Liver (tissue), 7 donors: ENCODE measurements at regions not wholly inside any gene's neighbourhood (a gene's known extent, or its start where the extent isn't known, plus 50 kb on each side); places are given as distances from the start of the nearest gene placed in this dataset.

Experiments used
- DNase-seq: peaks from one replicate; pipeline ENCODE4 v3.0.0-alpha.2; 2017; ENCODE audit warnings: low spot score
- H3K27ac ChIP-seq, 2 donors: one replicate each; pipeline ENCODE4 v1.7.0; 2013; ENCODE audit warnings: inconsistent platforms in 2 of 2, low read length in 2 of 2, control low read depth in 1 of 2, low read depth in 1 of 2, mild to moderate bottlenecking in 1 of 2
- H3K27me3 ChIP-seq, 4 donors: one replicate each; pipeline versions ENCODE4 v1.6.1 to v1.7.0; 2013; ENCODE audit warnings: low read length in 3 of 4, inconsistent platforms in 1 of 4, mild to moderate bottlenecking in 1 of 4, moderate library complexity in 1 of 4; ENCODE audit not compliant: control insufficient read depth in 4 of 4, insufficient read depth in 4 of 4
- H3K36me3 ChIP-seq, 4 donors: one replicate each; pipeline versions ENCODE4 v1.6.1 to v1.7.0; 2013; ENCODE audit warnings: low read length in 3 of 4, mild to moderate bottlenecking in 3 of 4, low read depth in 1 of 4, moderate library complexity in 1 of 4; ENCODE audit not compliant: control insufficient read depth in 4 of 4, insufficient read depth in 3 of 4
- H3K4me1 ChIP-seq, 4 donors: one replicate each; pipeline versions ENCODE4 v1.6.1 to v1.7.0; 2013; ENCODE audit warnings: low read length in 3 of 4, mild to moderate bottlenecking in 3 of 4, moderate library complexity in 1 of 4; ENCODE audit not compliant: control insufficient read depth in 4 of 4, insufficient read depth in 4 of 4
- H3K4me3 ChIP-seq, 3 donors: one replicate each; pipeline versions ENCODE4 v1.6.1 to v1.7.0; 2013; ENCODE audit warnings: low read length in 3 of 3, control low read depth in 1 of 3, low read depth in 1 of 3, mild to moderate bottlenecking in 1 of 3
- H3K9ac ChIP-seq, 2 donors: one replicate each; pipeline ENCODE4 v1.7.0; 2013; ENCODE audit warnings: low read length in 2 of 2, mild to moderate bottlenecking in 2 of 2, moderate library complexity in 2 of 2, control low read depth in 1 of 2, low read depth in 1 of 2
- H3K9me3 ChIP-seq, 4 donors: one replicate each; pipeline versions ENCODE4 v1.6.1 to v1.7.0; 2013; ENCODE audit warnings: low read length in 3 of 4; ENCODE audit not compliant: control insufficient read depth in 4 of 4
- EGR1 ChIP-seq, 2 donors: IDR thresholded peaks; 2 replicates each; pipeline ENCODE4 v1.6.1; 2016 to 2018; ENCODE audit warnings: antibody characterized with exemption in 2 of 2, low read depth in 2 of 2
- FOXA1 ChIP-seq: IDR thresholded peaks from 2 replicates; pipeline ENCODE4 v1.6.1; 2016; ENCODE audit warnings: antibody characterized with exemption
- FOXA2 ChIP-seq: IDR thresholded peaks from 2 replicates; pipeline ENCODE4 v1.6.1; 2016; ENCODE audit warnings: antibody characterized with exemption
- GABPA ChIP-seq, 2 donors: IDR thresholded peaks in 1 of 2; conservative IDR thresholded peaks in 1 of 2; 2 replicates each; pipeline ENCODE4 v1.6.1; 2016; ENCODE audit warnings: antibody characterized with exemption in 2 of 2, mild to moderate bottlenecking in 1 of 2, moderate library complexity in 1 of 2
- HNF4A ChIP-seq, 2 donors: conservative IDR thresholded peaks; 2 replicates each; pipeline ENCODE4 v1.6.1; 2016; ENCODE audit warnings: antibody characterized with exemption in 2 of 2, mild to moderate bottlenecking in 2 of 2
- HNF4G ChIP-seq: IDR thresholded peaks from 2 replicates; pipeline ENCODE4 v1.6.1; 2016; ENCODE audit warnings: antibody characterized with exemption
- JUND ChIP-seq, 2 donors: IDR thresholded peaks; 2 replicates each; pipeline ENCODE4 v1.6.1; 2016; ENCODE audit warnings: antibody characterized with exemption in 2 of 2
- MAX ChIP-seq: IDR thresholded peaks from 2 replicates; pipeline ENCODE4 v1.6.1; 2016; ENCODE audit warnings: antibody characterized with exemption
- NR2F2 ChIP-seq: IDR thresholded peaks from 2 replicates; pipeline ENCODE4 v1.6.1; 2016; ENCODE audit warnings: antibody characterized with exemption
- SP1 ChIP-seq: IDR thresholded peaks from 2 replicates; pipeline ENCODE4 v1.6.1; 2018; ENCODE audit warnings: antibody characterized with exemption, mild to moderate bottlenecking
- TAF1 ChIP-seq: conservative IDR thresholded peaks from 2 replicates; pipeline ENCODE4 v1.6.1; 2016; ENCODE audit warnings: antibody characterized with exemption, mild to moderate bottlenecking
- WGBS: extraction: QIAGEN DNeasy Blood & Tissue Kit; methylation state at CpG from one replicate; pipeline ENCODE4 v1.1.7; 2013; 5-methylcytosine and 5-hydroxymethylcytosine counted together
- TF ChIP-seq, protein P1 (sequence below): IDR thresholded peaks from 2 replicates; pipeline ENCODE4 v1.6.1; 2016; ENCODE audit warnings: antibody characterized with exemption
- TF ChIP-seq, protein P2 (sequence below): IDR thresholded peaks from 2 replicates; pipeline ENCODE4 v1.6.1; 2016; ENCODE audit warnings: antibody characterized with exemption
- donor health status: healthy.
- donor health status: healthy.
- donor health status: healthy.
- donor health status: healthy.

DNA sequence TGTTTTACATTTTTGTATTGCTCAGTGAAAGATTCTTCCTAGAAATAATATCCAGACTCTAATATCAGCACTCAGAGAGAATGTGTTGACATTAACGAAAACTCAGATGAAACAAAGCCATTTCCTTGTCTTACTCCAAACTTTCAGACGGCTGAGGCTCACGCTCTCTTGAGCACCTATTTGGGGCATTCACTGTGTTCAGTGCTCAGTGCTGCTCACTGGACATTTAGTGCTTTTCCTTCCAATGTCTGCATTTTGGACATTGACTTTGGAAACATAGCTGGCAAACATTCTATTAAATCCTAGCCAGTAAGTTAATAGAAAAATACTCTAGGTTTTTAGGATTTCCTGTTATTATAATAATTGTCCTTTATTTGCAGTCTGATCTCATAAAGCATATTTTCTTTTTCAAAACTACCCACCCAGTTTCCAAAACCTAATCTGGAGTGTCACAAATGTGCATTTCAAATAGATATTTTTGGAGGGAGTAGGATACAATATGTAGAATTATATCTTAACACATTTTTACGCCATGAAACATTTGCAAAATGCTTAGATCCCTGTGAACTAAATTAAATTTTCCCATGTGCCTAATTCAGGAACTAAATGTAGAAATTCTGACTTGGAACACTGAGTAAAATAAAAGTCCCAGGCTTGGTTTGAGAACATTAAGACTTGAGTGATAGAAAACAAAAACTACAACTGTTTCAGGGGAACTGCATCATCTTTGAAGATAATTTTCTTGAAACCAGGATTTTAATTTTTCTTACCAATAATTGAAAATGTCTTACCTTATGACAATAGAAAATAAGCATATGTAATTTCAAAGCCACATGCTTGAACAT, 91.7 kb upstream of the B3GAT2 start:
- H3K4me3 ChIP-seq, result no peak overlapping the region
- no peaks in the 10 kb centered on the region for H3K36me3 ChIP-seq
- no peaks in the 10 kb centered on the region for H3K27me3 ChIP-seq
- TF ChIP-seq HNF4A (conservative IDR thresholded peaks at IDR 0.05), result no peak
- no peak for TF ChIP-seq FOXA2
- no peak for TF ChIP-seq HNF4G
- no peak for TF ChIP-seq FOXA1
- no peak for TF ChIP-seq GABPA (IDR thresholded peaks at IDR 0.05 in 1 of 2, conservative IDR thresholded peaks at IDR 0.05 in 1 of 2)
- no peak for TF ChIP-seq EGR1 (IDR thresholded peaks at IDR 0.05; ENCODE audit: low read depth in 2 of 2)
- TF ChIP-seq TAF1, result no peak
- TF ChIP-seq, protein P1, sequence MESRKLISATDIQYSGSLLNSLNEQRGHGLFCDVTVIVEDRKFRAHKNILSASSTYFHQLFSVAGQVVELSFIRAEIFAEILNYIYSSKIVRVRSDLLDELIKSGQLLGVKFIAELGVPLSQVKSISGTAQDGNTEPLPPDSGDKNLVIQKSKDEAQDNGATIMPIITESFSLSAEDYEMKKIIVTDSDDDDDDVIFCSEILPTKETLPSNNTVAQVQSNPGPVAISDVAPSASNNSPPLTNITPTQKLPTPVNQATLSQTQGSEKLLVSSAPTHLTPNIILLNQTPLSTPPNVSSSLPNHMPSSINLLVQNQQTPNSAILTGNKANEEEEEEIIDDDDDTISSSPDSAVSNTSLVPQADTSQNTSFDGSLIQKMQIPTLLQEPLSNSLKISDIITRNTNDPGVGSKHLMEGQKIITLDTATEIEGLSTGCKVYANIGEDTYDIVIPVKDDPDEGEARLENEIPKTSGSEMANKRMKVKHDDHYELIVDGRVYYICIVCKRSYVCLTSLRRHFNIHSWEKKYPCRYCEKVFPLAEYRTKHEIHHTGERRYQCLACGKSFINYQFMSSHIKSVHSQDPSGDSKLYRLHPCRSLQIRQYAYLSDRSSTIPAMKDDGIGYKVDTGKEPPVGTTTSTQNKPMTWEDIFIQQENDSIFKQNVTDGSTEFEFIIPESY, result no peak
- no peak for TF ChIP-seq MAX
- TF ChIP-seq NR2F2, result no peak
- TF ChIP-seq JUND (IDR thresholded peaks at IDR 0.05), result no peak
- no peak for DNase-seq
- H3K9ac ChIP-seq, result no peak overlapping the region
- H3K4me1 ChIP-seq, result no peaks in the 10 kb centered on the region
- H3K9me3 ChIP-seq, result no peaks in the 10 kb centered on the region
- 81% methylated on average over 4 of the region's 4 CpGs for WGBS
- H3K27ac ChIP-seq, result no peak overlapping the region

DNA sequence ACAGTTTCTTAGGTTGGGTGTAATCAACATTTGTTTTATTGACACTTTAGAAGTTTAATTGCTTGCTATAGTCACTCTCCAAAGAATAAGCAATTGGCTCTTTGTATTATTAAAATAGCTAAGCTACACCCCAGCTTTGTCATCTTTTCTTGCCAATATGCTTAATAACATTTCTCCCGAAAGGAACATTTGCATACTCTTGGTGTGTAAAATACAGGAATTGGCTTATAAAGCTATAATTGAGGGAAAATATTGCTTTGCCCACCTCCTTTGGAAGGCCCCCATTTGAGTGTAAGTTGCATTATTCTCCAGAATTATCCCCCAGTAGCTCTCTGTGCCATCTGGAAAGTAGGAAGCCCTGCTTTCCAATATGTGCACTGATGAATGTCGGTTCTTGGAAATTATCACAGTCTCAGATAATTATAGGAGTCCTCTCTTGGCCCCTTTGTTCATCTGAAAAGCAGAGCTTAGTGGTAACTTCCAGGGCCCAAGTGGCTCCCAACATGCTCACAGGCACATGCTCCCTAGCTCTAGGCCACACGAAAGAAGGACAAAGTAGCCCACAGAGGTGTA, 92.4 kb upstream of the B3GAT2 start:
- Histone ChIP-seq H3K27me3 (no peaks in the 10 kb centered on the region), H3K4me3 (no peak overlapping the region), H3K36me3 (no peaks in the 10 kb centered on the region), H3K9me3 (no peaks in the 10 kb centered on the region), H3K27ac (no peak overlapping the region), H3K9ac (no peak overlapping the region), H3K4me1 (no peaks in the 10 kb centered on the region)
- no peak for DNase-seq
- WGBS, result 90% methylated on average over 3 of the region's 3 CpGs
- TF ChIP-seq, protein P2, sequence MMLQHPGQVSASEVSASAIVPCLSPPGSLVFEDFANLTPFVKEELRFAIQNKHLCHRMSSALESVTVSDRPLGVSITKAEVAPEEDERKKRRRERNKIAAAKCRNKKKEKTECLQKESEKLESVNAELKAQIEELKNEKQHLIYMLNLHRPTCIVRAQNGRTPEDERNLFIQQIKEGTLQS, result no peak
- TF ChIP-seq SP1, result no peak

DNA sequence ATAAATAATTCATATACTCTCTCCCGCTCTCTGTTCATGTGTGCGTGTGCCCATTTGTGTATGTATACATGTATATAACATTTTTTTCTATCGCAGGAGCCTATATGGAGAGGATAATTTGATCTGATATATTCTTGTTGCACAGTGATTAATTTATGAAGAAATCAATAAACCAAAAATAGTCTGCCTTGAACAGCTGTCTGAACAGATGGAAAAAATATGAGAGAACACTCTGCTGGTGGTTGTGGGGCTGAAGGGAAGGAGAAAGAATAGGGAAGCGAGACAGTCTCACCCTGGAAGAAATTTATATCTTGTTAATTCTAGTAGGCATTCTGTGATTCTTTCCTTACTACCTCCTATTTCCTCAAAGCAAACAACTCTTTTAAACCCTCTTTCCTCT, 96.6 kb upstream of the B3GAT2 start:
- H3K4me1 ChIP-seq, result no peaks in the 10 kb centered on the region
- WGBS, result 91% methylated on average over 4 of the region's 4 CpGs
- no peak for DNase-seq
- H3K27ac ChIP-seq, result no peak overlapping the region
- H3K36me3 ChIP-seq, result no peaks in the 10 kb centered on the region
- no peak for TF ChIP-seq FOXA1
- TF ChIP-seq MAX, result no peak
- no peak for TF ChIP-seq SP1
- no peak for TF ChIP-seq HNF4A (conservative IDR thresholded peaks at IDR 0.05)
- TF ChIP-seq JUND (IDR thresholded peaks at IDR 0.05), result no peak
- TF ChIP-seq NR2F2, result no peak
- TF ChIP-seq, protein P1, result no peak
- no peak for TF ChIP-seq TAF1
- TF ChIP-seq, protein P2, result no peak
- no peak overlapping the region for H3K4me3 ChIP-seq
- no peaks in the 10 kb centered on the region for H3K9me3 ChIP-seq
- H3K27me3 ChIP-seq, result no peaks in the 10 kb centered on the region
- H3K9ac ChIP-seq, result no peak overlapping the region
